GM12892 (cell line): ENCODE measurements at regions not wholly inside any gene's neighbourhood (a gene's known extent, or its start where the extent isn't known, plus 50 kb on each side); places are given as distances from the start of the nearest gene placed in this dataset.

Experiments
- DNase-seq: peaks from one replicate; pipeline ENCODE4 v3.0.0; 2011; ENCODE audit not compliant: insufficient read length
- FAIRE-seq: peaks from 2 replicates; lab custom pipeline; 2011; peaks lifted over from hg19 to GRCh38; lab: Jason Lieb, UNC
- POLR2A ChIP-seq: IDR thresholded peaks from 2 replicates; pipeline ENCODE4 v1.6.1; 2011; ENCODE audit warnings: low read depth, low read length, control low read depth
- POLR2AphosphoS5 ChIP-seq: IDR thresholded peaks from 2 replicates; pipeline ENCODE4 v1.6.1; 2011; ENCODE audit warnings: low read depth, low read length, control low read depth
- TAF1 ChIP-seq: IDR thresholded peaks from 2 replicates; pipeline ENCODE4 v1.6.1; 2011; ENCODE audit warnings: low read depth, mild to moderate bottlenecking, control low read depth, low read length, borderline replicate concordance

DNA sequence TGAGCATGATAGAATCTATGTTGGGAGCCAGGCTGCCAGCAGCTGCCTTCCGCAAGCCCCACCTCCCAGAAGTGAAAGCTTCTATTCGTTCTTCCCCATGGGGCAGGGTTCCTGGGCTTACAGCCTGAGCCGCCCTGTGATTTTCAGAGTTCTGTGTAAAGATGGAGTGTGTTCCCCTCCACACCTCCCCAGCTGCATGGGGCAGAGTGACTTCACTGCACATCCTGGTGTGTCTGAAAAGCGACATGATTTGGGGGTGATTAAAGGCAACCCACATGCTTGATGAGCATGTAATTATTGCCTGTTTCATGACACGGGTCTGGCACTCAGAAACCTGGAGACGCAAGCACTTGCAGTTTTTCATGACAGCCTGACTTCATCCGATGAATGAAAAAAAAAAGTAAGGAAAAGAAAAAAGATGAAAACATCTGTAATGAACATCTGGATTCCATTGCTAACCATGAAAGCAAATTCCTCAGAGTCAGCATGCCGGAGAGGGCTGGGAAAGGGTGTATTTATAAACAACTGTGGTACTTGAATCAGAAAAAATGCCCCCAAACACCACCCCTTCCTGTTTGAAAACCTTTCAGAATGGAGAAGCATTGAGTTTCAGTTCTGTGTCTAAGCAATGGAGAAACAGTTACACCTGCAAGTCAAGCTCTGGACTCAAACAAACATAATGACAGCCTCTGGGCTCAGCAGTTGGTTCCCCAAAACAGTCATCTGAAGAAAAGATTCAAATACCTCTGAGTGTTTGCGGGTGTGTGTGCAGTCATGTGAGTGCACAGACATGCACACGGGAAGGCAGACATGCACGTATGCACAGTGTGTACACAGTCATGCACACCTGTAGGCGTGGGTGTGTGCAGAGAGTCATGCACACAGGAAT is 266.0 kb downstream of the ENGASE start:
- TF ChIP-seq POLR2AphosphoS5 (no peak; the same call in 1 of the 2 replicates), TAF1 (no peak), POLR2A (no peak)
- DNase-seq: peak; percentile 62
- peak; percentile 96 for FAIRE-seq

DNA sequence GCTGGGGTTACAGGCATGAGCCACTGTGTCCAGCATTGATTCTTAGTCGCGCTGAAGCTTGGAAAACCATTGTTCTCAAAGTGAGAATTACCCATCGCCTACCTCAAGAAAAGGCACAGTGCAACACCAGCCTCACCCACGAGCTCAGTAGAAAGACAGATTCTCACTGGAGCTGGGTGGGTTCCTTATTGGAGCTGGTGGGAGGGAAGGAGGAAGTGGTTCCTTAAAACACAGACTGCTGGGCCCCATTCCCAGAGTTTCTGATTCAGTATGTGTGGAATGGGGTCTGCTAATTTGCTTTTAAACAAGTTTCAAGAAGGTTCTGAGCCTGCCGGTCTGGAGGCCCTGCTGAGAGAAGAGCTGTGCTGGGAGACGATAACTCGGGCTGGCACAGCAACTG is 264.7 kb downstream of the ENGASE start:
- DNase-seq: no peak
- no peak for TF ChIP-seq POLR2A
- TF ChIP-seq POLR2AphosphoS5: no peak
- no peak for TF ChIP-seq TAF1
- FAIRE-seq: no peak

- TF ChIP-seq POLR2AphosphoS5 (no peak), POLR2A (no peak), TAF1 (no peak)
- no peak for DNase-seq
- no peak for FAIRE-seq
Observed at GRCh38 chr17:79338604-79339003, 264.0 kb downstream of the ENGASE start.

- FAIRE-seq (no peak), DNase-seq (no peak)
- TF ChIP-seq POLR2A: no peak
- no peak for TF ChIP-seq TAF1
- no peak for TF ChIP-seq POLR2AphosphoS5
Observed at GRCh38 chr17:79338152-79338551, 263.5 kb downstream of the ENGASE start.

GRCh38 chr17:79337053-79337452 is 262.4 kb downstream of the ENGASE start:
- FAIRE-seq (no peak), DNase-seq (no peak)
- no peak for TF ChIP-seq POLR2AphosphoS5
- TF ChIP-seq TAF1: no peak
- no peak for TF ChIP-seq POLR2A

GRCh38 chr17:79335456-79335855 is 260.8 kb downstream of the ENGASE start:
- no peak for DNase-seq
- TF ChIP-seq POLR2AphosphoS5 (no peak), POLR2A (no peak), TAF1 (no peak)
- FAIRE-seq: no peak

- TF ChIP-seq TAF1: no peak
- no peak for FAIRE-seq
- no peak for DNase-seq
Observed at GRCh38 chr17:79332011-79332554, 257.5 kb downstream of the ENGASE start.

DNA sequence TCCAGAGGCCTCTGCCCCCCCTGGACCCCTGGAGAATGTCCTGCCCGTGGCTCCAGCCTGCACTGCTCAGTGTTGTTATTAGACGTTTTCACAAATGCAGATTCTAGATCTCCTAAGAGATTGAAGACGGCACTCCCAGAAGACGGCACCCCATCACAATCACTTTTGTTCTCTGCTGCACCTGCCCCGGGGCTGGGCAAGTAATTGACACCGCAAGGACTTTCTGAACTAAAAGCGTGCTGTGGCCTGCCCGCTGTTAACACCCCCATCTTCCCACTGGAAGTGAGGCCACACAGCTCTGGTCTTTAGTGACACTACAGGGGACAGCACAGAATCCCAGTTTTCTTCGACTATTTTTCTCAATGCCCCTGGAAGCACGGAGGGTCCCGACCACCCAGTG is 256.9 kb downstream of the ENGASE start:
- no peak for DNase-seq
- TF ChIP-seq TAF1: no peak
- no peak for TF ChIP-seq POLR2A
- TF ChIP-seq POLR2AphosphoS5: no peak
- FAIRE-seq: no peak

- DNase-seq (no peak), FAIRE-seq (no peak)
- TF ChIP-seq POLR2AphosphoS5 (no peak), POLR2A (no peak), TAF1 (no peak)
Observed at GRCh38 chr17:79330696-79331095, 256.1 kb downstream of the ENGASE start.

GRCh38 chr17:79330229-79330628 is 255.6 kb downstream of the ENGASE start:
- no peak for TF ChIP-seq POLR2A
- TF ChIP-seq POLR2AphosphoS5: no peak
- no peak for TF ChIP-seq TAF1
- no peak for FAIRE-seq
- DNase-seq: no peak

DNA sequence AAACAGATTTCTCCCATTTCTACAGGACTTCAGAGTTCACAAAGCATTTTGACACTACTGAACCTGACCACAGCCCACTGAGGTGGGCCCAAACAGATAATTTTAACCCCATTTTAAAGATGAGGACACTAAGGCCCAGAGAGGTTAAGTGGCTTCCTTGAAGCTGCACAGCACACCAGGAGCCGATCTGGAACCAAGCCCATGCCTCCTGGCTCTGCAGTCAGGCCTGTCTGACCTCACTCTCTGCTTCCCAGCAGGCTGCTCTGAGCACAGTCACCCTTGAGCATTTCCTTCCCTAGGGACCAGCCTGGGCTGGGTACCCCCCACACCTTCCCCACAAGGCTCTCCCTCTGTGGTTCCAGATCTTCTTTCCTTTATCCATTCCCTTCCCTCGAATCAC is 252.2 kb downstream of the ENGASE start:
- no peak for FAIRE-seq

DNA sequence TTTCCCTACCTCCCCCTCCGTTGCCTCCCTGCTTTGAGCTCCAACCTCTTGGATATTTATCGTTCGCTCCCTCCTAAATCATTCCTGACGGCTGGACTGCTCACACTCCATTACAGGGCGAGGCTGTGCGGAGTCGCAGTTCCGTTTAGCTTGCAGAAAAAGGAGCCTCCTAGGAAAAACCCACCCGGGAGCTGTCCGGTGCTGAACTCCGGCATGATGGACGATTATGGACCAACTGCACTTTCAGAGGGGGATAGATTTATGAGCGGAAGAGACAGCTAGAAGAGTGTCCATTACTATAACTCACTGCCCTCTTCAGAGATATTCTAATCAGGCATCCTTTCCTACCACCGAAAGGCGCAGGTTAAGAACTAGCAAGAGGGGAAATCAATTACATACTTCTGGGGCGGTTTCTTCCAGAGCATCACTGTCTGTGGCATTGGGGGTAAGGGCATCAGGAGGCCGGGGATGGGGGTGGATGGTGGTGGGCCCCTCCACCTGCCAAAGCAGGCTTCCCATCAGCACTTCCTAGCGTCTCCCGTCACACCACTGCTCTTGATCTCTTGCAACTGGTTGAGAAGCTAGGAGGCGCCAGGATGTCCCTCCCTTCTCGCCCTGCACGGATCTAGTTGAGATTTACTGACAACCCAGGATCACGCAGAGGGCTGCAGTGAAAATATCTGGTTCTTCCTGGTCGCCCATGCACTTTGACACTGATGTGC is 251.2 kb downstream of the ENGASE start:
- DNase-seq (no peak), FAIRE-seq (no peak)
- TF ChIP-seq POLR2A (no peak), TAF1 (no peak), POLR2AphosphoS5 (no peak)

More for the DNA sequence above, 252.2 kb downstream of the ENGASE start:
- TF ChIP-seq POLR2A (no peak), POLR2AphosphoS5 (no peak), TAF1 (no peak)
- no peak for DNase-seq
